ENCODE measurements at regions not wholly inside any gene's neighbourhood (a gene's known extent, or its start where the extent isn't known, plus 50 kb on each side); places are given as distances from the start of the nearest gene placed in this dataset.

DNA sequence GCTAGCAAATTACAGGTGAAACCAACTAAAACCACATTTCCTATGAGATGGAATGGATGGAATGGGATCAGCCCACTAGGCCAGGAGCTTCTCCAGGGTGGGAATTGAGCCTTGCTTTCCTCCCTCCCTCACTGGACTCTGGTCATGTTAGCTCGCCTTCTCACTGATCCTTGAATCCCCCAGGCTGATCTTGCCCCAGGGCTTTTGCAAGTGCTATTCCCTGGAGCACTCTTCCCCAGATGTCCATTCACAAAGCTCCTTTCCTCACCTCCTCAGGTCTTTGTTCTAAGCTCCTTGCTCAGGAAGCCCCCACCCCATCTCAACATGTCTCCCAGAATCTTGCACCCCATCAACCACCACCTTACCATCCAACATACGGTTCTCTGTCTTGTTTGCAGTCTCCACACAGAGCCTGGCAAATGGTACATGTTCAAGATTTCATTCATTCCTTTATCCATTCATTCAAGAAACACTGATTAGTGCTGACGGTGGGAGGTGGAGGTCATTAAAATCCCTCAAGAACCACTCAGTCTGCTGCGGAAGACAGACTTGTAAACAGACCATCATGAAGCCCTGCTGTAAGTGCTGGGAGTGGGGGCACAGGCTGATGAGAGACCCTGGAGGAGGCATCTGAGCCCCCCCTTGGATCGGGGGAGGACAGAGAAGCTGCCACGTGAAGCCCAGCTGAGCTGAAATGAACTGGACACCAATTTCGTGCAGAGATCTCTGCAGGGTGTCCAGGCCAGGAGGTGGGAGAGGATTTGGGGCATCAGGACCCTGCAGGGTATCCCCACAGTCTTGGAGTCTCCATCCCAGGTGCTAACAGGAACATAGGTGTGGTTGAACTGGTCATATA, 141.7 kb downstream of the BARX1 start:
- CTCF ChIA-PET (ENCODE audit: low intra/inter-chr PET ratio), result no interaction called here

DNA sequence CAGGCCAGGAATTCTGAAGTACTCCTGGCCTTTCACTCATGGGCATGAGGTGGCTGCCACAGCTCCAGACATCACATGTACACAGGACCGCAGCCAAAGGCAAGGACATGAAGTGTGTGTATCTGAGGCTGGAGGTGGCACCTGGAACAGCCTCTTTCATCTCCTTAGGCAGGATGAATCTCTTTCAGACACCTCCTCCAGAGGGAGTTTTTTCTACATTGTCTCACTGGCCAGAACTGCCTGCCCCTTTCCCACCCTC, 142.8 kb downstream of the BARX1 start:
- DNase-seq (ENCODE audit: extremely low read depth in 1 of 4, low spot score in 3 of 4) (no peak), FAIRE-seq (no peak), ATAC-seq (no peak)
- no peaks in the 10 kb centered on the region for H3K79me2 ChIP-seq (ENCODE audit: control insufficient read depth, insufficient read depth, low read length)
- intact Hi-C loops (cut with micrococcal nuclease), result no loop called here
- no peak overlapping the region for H3K4me3 ChIP-seq
- H3K27me3 ChIP-seq (ENCODE audit: control insufficient read depth in 2 of 2, insufficient read depth in 2 of 2, low read length in 2 of 2), result no peaks in the 10 kb centered on the region; a peak in 1 of 5 replicates
- ChIA-PET CTCF (ENCODE audit: low intra/inter-chr PET ratio) (no interaction called here), POLR2A (interaction anchor here (0.7 kb wide), 1 partner anchor 8 kb away, joined by 3 read pairs; no protein-coding TSS in a partner anchor)
- no peak overlapping the region for H2AFZ ChIP-seq (ENCODE audit: low read depth, low read length)
- no peaks in the 10 kb centered on the region for H3K9me1 ChIP-seq (ENCODE audit: control insufficient read depth, insufficient read depth, low read length)
- no peaks in the 10 kb centered on the region for H3K36me3 ChIP-seq (ENCODE audit: control insufficient read depth, insufficient read depth, low read length)
- no peaks in the 10 kb centered on the region; the same call in 1 of the 2 replicates for H4K20me1 ChIP-seq (replicated peaks; ENCODE audit: control insufficient read depth, insufficient read depth, low read length)
- TF ChIP-seq BRCA1 (IDR thresholded peaks at IDR 0.05) (no peak), BRCA1 (CRISPR knock-in tag; IDR thresholded peaks at IDR 0.05) (no peak), RBM25 (IDR thresholded peaks at IDR 0.05; ENCODE audit: low read depth, low read length, severe bottlenecking) (peak; percentile 69), SMARCA5 (IDR thresholded peaks at IDR 0.05) (0 out of 2 replicates have a peak, but pooled peaks have one; percentile 46), HDAC6 (IDR thresholded peaks at IDR 0.05; ENCODE audit: low read depth, low read length) (no peak)
- H3K27ac ChIP-seq (ENCODE audit: extremely low read depth, low read depth, low read length), result no peak overlapping the region
- H3K4me2 ChIP-seq (ENCODE audit: insufficient read depth, low read length), result no peak overlapping the region
- in situ Hi-C loops (cut with MboI), result no loop called here
- WGBS (ENCODE audit: insufficient coverage, low coverage, missing lambda C conversion rate), result 8% methylated on average over 1 of the region's 1 CpG
- H3K9ac ChIP-seq (ENCODE audit: insufficient read depth in 1 of 2, low read depth in 2 of 2, low read length in 2 of 2), result no peak overlapping the region
- no peaks in the 10 kb centered on the region for H3K9me3 ChIP-seq (replicated peaks; ENCODE audit: control insufficient read depth, insufficient read depth, low read depth, low read length)
- BruUV-seq (replicated peaks), result no TSS peak
- H3K4me1 ChIP-seq (replicated peaks in 1 of 2; ENCODE audit: control insufficient read depth in 2 of 2, insufficient read depth in 2 of 2, low read length in 2 of 2), result peaks cover 6 to 30% of the 10 kb centered on the region in 2 experiments; a peak in 4 of 5 replicates

More for the DNA sequence above, 141.7 kb downstream of the BARX1 start:
- Histone ChIP-seq H3K4me1 (replicated peaks in 1 of 2; ENCODE audit: control insufficient read depth in 2 of 2, insufficient read depth in 2 of 2, low read length in 2 of 2) (peaks cover 2 to 23% of the 10 kb centered on the region in 2 experiments; a peak in 4 of 5 replicates), H3K4me2 (ENCODE audit: insufficient read depth, low read length) (no peak overlapping the region), H3K4me3 (no peak overlapping the region), H3K9ac (ENCODE audit: insufficient read depth in 1 of 2, low read depth in 2 of 2, low read length in 2 of 2) (no peak overlapping the region), H3K79me2 (ENCODE audit: control insufficient read depth, insufficient read depth, low read length) (no peaks in the 10 kb centered on the region), H3K36me3 (ENCODE audit: control insufficient read depth, insufficient read depth, low read length) (no peaks in the 10 kb centered on the region), H3K9me1 (ENCODE audit: control insufficient read depth, insufficient read depth, low read length) (no peaks in the 10 kb centered on the region), H4K20me1 (replicated peaks; ENCODE audit: control insufficient read depth, insufficient read depth, low read length) (no peaks in the 10 kb centered on the region; the same call in 1 of the 2 replicates), H3K27me3 (ENCODE audit: control insufficient read depth in 2 of 2, insufficient read depth in 2 of 2, low read length in 2 of 2) (no peaks in the 10 kb centered on the region; a peak in 2 of 5 replicates), H3K27ac (ENCODE audit: extremely low read depth, low read depth, low read length) (no peak overlapping the region), H2AFZ (ENCODE audit: low read depth, low read length) (no peak overlapping the region), H3K9me3 (replicated peaks; ENCODE audit: control insufficient read depth, insufficient read depth, low read depth, low read length) (no peaks in the 10 kb centered on the region)
- TF ChIP-seq NONO (IDR thresholded peaks at IDR 0.05; ENCODE audit: low read depth in 2 of 2, low read length in 1 of 2) (no peak), SETDB1 (IDR thresholded peaks at IDR 0.05; ENCODE audit: low read length) (no peak), EHMT2 (IDR thresholded peaks at IDR 0.05) (no peak)
- TF ChIP-seq, protein P1, sequence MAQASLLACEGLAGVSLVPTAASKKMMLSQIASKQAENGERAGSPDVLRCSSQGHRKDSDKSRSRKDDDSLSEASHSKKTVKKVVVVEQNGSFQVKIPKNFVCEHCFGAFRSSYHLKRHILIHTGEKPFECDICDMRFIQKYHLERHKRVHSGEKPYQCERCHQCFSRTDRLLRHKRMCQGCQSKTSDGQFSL (CRISPR knock-in tag; IDR thresholded peaks at IDR 0.05), result no peak
- TF ChIP-seq, protein P1 (tag; IDR thresholded peaks at IDR 0.05), result no peak
- POLR2A ChIA-PET, result interaction anchor here (0.6 kb wide), 2 partner anchors 30 to 928 kb away, joined by 3 read pairs; no protein-coding TSS in a partner anchor
- in situ Hi-C loops (cut with MboI) (no loop called here), intact Hi-C loops (cut with micrococcal nuclease) (no loop called here)
- ATAC-seq (no peak), FAIRE-seq (no peak), DNase-seq (ENCODE audit: extremely low read depth in 1 of 4, low spot score in 3 of 4) (no peak)
- 0% methylated on average over 7 of the region's 7 CpGs for WGBS (ENCODE audit: insufficient coverage, low coverage, missing lambda C conversion rate)
- BruUV-seq (replicated peaks), result no TSS peak
